Head of caudate nucleus (tissue), 42 donors: ENCODE measurements at regions not wholly inside any gene's neighbourhood (a gene's known extent, or its start where the extent isn't known, plus 50 kb on each side); places are given as distances from the start of the nearest gene placed in this dataset.
"Not testable (repeated sequence)": the region's sequence is repeated elsewhere in the genome, so short reads cannot be mapped to it uniquely, and the experiment has no call there.

Experiments
- DNase-seq, 42 donors: peaks; one replicate each; pipeline versions ENCODE4 v3.0.0 to v3.0.0-alpha.2; 2020 to 2021; ENCODE audit warnings: mixed read lengths in 7 of 42
- intact Hi-C: fragments of 100-400 bp; cut with DNase I; formaldehyde crosslinking; loops from one replicate; pipeline ENCODE4 v1.15.0; 2022

GRCh38 chr3:110888625-110889375 lies 182.8 kb upstream of the NECTIN3 start:
- intact Hi-C loops, result not testable (repeated sequence)

GRCh38 chr3:110889376-110889699 lies 182.3 kb upstream of the NECTIN3 start:
- DNase-seq, intact Hi-C loops: not testable (repeated sequence)

More at GRCh38 chr3:110888625-110889375, 182.8 kb upstream of the NECTIN3 start:
- DNase-seq, result not testable (repeated sequence)

- intact Hi-C loops, result no loop called here
- DNase-seq, result no peak
These were observed 177.0 kb upstream of the NECTIN3 start for GRCh38 chr3:110894574-110894973.

GRCh38 chr3:110895054-110895453 lies 176.6 kb upstream of the NECTIN3 start:
- no peak for DNase-seq
- intact Hi-C loops, result no loop called here

GRCh38 chr3:110897046-110897445 lies 174.6 kb upstream of the NECTIN3 start:
- no peak for DNase-seq
- intact Hi-C loops, result no loop called here

GRCh38 chr3:110900576-110900975 lies 171.0 kb upstream of the NECTIN3 start:
- intact Hi-C loops, result no loop called here
- DNase-seq, result no peak

- intact Hi-C loops, result no loop called here
- no peak for DNase-seq
These were observed 170.1 kb upstream of the NECTIN3 start for GRCh38 chr3:110901536-110901935.

- intact Hi-C loops, result no loop called here
- DNase-seq, result no peak
These were observed 169.0 kb upstream of the NECTIN3 start for GRCh38 chr3:110902453-110903085.

- intact Hi-C loops, result no loop called here
- DNase-seq, result no peak
These were observed 167.7 kb upstream of the NECTIN3 start for GRCh38 chr3:110903771-110904519.

GRCh38 chr3:110904520-110904890 lies 167.1 kb upstream of the NECTIN3 start:
- intact Hi-C loops, result no loop called here
- no peak for DNase-seq

- no peak for DNase-seq
- intact Hi-C loops, result no loop called here
These were observed 166.5 kb upstream of the NECTIN3 start for GRCh38 chr3:110905121-110905520.

- intact Hi-C loops, result no loop called here
These were observed 161.8 kb upstream of the NECTIN3 start for GRCh38 chr3:110909839-110910238.

GRCh38 chr3:110910346-110910955 lies 161.2 kb upstream of the NECTIN3 start:
- no peak for DNase-seq
- intact Hi-C loops, result no loop called here

More at GRCh38 chr3:110909839-110910238, 161.8 kb upstream of the NECTIN3 start:
- DNase-seq, result no peak

- no peak for DNase-seq
- intact Hi-C loops, result no loop called here
These were observed 152.7 kb upstream of the NECTIN3 start for GRCh38 chr3:110918963-110919362.

GRCh38 chr3:110925798-110926197 lies 145.8 kb upstream of the NECTIN3 start:
- intact Hi-C loops, result no loop called here
- DNase-seq, result peak in 3 of 42 donors; percentile 6 to 19 (median 17)

- no peak for DNase-seq
- intact Hi-C loops, result no loop called here
These were observed 143.5 kb upstream of the NECTIN3 start for GRCh38 chr3:110928016-110928662.

- no peak for DNase-seq
- intact Hi-C loops, result no loop called here
These were observed 141.8 kb upstream of the NECTIN3 start for GRCh38 chr3:110929816-110930215.

GRCh38 chr3:110932567-110932966 lies 139.0 kb upstream of the NECTIN3 start:
- DNase-seq, result no peak
- intact Hi-C loops, result no loop called here

GRCh38 chr3:110933821-110934426 lies 137.7 kb upstream of the NECTIN3 start:
- no peak for DNase-seq
- intact Hi-C loops, result no loop called here
